NCI-H2196 (cell line): ENCODE measurements at regions not wholly inside any gene's neighbourhood (a gene's known extent, or its start where the extent isn't known, plus 50 kb on each side); places are given as distances from the start of the nearest gene placed in this dataset.

ENCODE experiments used
- DNase-seq: peaks from one replicate; lab custom pipeline; 2025; ENCODE audit not compliant: unreplicated experiment; lab: John Stamatoyannopoulos, UW

DNA sequence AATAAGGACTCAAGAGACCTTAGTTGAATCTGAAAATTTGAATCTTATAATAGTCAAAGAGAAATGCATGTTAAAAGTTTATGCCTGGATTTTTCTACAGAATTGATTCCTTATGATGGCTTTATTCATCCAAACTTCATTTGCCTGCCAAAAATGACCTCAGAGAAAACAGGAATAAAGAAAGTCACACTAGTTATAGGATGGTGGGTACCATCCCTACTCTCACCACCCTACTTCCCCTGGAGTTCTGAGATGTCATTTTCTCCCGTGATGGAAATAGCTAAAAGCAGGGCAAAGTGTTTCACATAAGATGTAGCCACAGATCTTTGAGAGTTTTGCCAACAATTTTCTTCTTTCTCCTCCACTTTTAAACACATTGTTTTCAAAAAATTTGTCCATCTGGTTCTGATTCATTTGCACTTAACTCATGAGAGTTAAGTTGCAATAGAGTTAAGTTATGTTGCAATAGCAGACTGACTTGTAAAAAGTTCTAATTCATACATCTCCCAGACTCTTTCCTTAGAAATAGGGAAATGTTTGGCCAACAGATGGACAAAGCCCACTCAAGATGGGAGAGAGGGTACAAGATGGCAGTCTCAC, 384.6 kb downstream of the PLPP3 start:
- DNase-seq, result no peak

DNA sequence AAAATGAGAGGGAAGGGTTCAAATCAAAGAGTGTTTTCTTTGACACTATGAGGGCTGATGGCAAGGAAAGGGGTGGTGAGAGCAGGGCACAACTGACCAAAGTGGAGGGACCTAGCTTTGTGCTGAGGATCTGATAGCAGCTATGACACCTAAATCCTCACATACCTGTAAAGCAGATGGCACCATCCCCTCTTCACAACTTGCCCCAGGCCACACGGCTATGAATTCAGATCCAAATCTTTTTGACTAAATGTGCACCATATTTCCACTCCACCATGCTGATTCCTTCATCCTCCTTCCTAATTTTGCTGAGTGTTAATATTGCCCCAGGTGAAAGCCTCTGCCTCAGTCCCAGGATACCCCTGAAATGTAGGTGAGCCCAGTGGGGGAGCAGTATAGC, 385.7 kb downstream of the PLPP3 start:
- DNase-seq, result no peak

DNA sequence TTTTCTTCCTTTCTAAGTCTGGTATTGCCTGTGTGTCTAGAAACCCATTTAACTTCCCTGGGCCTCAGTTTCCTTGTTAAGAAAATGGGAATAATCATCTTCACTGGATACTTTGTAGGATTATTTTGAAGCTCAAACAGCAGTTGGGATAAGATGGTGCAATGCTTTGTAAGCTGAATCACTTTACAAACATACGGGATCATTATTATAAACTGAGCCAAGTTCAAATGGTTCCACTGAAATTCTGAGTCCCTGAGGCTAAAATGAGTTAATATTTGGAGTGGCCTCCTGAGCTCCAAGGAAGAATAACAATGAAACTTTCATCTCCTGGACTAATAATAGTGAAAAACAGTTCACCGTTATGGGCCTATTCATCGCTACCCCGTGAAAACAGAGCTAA, 388.0 kb downstream of the PLPP3 start:
- no peak for DNase-seq

- no peak for DNase-seq
These were observed 388.5 kb downstream of the PLPP3 start for GRCh38 chr1:56190806-56191365.

DNA sequence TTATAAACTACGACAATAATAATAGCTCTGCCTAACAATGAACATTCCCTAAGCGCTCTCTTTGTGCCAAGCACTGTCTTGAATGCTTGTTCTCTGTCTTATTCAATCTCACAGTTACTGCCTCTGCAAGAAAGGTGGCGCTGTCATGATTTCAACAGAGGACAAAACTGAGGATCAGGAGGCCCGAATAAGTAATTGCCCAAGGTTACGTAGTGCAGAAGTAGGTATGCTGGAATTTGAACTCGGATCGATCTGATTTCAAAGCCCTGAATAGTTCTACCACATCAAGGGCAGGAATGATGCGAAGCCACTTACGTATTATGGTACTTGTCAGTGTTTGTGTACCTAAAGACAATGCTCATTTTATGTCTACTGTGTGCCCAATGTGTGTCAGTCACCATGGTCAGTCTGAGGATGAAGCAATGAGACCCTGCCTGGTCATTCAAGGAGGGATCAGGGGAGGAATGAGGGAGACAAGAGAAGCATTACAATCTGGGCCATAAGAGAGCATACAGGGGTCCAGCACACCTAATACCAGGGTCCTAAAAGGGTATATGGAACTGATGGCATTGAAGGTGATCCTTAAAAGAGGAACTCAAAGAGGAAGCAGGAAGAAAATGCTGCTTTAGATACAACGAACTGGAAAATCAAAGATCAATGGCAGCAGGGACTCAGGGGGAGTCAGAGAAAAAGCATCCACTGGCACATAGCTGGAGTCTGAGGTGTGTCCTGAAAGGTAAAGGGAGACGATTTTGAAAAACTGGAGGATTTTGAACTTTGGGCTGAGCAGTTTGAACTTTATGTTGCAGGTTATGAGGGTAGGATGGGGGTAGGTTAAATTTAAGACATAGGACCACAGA, 389.2 kb downstream of the PLPP3 start:
- DNase-seq, result no peak

DNA sequence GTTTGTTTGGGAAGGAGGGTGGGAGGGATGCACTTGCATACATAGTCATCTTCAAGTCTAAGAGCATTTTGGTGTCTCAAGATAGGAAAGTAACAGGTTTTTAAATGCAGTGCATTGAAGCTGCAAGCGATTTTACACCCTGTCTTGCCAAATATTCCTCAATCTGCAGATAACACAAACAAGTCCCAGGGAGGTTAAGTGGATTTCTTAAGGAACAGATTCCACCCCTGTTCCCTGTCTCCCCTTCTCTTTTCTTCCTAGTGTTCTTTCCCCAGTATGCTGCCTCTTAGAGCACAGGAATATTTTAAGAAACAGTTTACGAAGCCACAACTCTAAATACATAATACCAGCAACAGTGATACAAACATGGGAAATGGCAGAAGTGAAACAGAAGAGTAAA, 389.9 kb downstream of the PLPP3 start:
- DNase-seq, result no peak

- DNase-seq, result no peak
These were observed 390.5 kb downstream of the PLPP3 start for GRCh38 chr1:56188855-56189254.

GRCh38 chr1:56188221-56188620, 391.1 kb downstream of the PLPP3 start:
- no peak for DNase-seq

- DNase-seq, result no peak
These were observed 392.0 kb downstream of the PLPP3 start for GRCh38 chr1:56187405-56187804.

DNA sequence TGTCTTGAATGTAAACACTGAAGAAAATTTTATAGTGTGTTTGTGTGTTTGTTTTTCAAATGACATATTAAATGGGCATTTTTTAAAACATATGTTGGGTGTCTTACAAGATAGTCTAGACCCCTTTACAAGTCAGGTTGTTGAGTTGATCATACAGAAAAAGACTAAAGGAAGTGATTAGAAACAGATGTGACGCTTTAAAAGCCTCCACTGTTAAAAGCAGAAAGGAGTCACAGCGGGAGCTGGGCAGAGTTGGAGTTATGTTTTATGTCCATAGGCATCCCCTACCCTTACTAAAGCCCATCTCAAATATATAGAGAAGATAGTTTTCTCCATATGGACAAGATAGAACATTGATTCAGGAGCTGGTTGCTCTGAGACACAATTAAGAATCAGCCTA, 393.9 kb downstream of the PLPP3 start:
- no peak for DNase-seq

DNA sequence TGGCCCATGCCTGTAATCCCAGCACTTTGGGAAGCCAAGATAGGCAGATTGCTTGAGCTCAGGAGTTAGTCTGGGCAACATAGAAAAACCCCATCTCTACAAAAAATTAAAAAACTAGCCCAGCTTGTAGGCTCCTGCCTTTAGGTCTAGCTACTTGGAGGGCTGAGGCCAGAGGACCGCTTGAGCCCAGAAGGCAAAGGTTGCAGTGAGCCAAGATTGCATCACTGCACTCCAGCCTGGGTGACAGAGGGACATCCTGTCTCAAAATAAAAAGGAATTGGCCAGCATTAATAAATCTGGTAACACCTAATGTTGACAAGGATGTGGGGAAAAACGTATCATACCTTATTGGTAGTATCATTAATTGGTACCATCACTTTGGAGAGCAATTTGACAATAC, 396.2 kb downstream of the PLPP3 start:
- DNase-seq, result no peak

GRCh38 chr1:56180520-56181190, 398.7 kb downstream of the PLPP3 start:
- no peak for DNase-seq

- DNase-seq, result no peak
These were observed 399.8 kb downstream of the PLPP3 start for GRCh38 chr1:56179543-56179942.

- DNase-seq, result no peak
These were observed 404.2 kb downstream of the PLPP3 start for GRCh38 chr1:56175211-56175610.

- no peak for DNase-seq
These were observed 405.0 kb downstream of the PLPP3 start for GRCh38 chr1:56174176-56174885.

- no peak for DNase-seq
These were observed 405.6 kb downstream of the PLPP3 start for GRCh38 chr1:56173736-56174135.

- no peak for DNase-seq
These were observed 407.7 kb downstream of the PLPP3 start for GRCh38 chr1:56171670-56172069.

DNA sequence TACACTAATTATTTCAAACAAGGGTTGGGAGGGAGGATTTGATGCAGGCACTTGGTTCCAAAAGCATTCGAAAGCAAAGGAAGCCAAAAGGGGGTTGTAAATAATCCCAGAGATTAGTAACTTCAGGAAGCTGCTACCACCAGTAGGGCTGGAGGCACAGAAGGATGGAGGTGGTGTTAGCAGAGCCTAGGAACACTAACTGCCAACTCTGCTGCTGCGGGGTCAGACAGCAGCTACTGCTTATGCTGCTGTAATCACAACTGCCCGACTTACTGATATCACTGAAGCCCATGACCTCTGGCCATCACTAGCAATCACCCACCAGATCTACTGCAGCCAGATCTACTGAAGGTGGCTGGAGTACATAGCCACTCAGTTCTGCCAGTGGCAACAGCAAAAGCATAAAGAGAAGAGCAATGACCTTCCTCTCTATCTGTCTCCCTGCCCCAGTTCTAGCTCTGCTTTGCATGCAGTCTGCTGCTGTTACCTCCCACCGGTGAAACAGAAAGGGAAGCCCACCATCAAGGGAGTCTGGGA, 408.5 kb downstream of the PLPP3 start:
- DNase-seq, result no peak

DNA sequence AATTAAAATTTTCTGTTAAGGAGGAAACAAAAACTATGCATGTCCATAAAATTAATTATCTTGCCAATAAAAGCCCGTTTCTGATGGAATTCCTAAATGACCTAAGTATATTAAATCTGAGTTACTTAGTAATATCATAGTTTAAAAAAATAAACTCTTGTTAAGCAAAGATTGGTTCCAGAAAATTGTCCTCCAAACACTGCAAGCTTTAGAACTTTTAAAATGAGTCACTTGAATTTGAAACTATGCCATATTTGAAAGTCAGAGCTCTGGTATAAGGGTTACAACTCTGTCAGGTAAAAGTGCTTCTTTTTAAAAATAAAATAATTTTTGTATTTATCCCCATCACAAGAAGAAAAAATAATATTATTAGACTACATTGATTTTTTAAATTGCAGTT, 409.5 kb downstream of the PLPP3 start:
- DNase-seq, result no peak

DNA sequence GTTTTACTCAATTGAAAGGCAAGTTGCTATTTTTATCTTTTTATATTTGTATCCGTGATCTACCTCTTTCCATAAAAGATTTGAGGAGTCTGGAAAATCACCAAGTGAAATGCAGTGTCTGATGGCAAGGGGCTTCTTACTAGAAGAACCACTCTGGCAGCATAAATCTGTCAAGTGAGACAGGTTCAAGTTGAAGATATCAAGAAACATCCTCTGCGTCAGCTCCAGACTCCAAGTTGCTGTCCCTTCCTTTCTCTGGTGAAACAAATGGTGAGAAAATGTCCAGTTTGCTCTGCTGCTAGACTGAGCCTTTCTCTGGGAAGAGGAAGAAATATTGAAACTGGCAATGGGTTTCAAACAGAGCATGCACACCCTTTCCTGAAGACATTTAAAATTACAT, 411.2 kb downstream of the PLPP3 start:
- DNase-seq, result no peak

DNA sequence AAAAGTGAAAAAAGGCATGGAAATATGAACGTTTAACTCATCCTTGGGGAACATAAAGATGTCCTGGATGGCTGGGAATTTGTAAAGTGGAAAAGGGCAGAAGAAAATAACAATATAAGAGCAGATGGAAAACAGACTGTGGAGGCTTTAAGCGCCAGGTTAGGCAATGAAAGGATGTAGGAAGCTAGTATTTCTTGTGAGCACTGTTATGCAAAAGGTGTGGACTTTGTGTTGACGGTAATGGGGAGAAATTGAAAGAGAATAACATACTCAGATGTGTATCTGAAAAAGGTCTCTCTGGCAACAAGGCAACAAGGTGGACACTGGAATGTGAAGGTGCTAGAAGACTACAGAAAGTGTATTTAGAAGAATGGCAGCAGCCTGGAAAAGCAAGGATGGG, 411.8 kb downstream of the PLPP3 start:
- DNase-seq, result no peak
